HEK293T (cell line): ENCODE measurements at regions not wholly inside any gene's neighbourhood (a gene's known extent, or its start where the extent isn't known, plus 50 kb on each side); places are given as distances from the start of the nearest gene placed in this dataset.
A peak's percentile ranks its signal among the peaks of the same experiment; 100 is the strongest.

Experiments used
- CTCF ChIA-PET: fragments of 350-600 bp; formaldehyde crosslinking; extraction: SDS; loops from one replicate; lab custom pipeline; 2021; ENCODE audit warnings: antibody characterized with exemption, inconsistent platforms; lab: Yijun Ruan, JAX
- POLR2A ChIA-PET: fragments of 350-600 bp; formaldehyde crosslinking; extraction: SDS; loops from one replicate; lab custom pipeline; 2020; ENCODE audit warnings: antibody characterized with exemption, inconsistent platforms; lab: Yijun Ruan, JAX
- DNase-seq: peaks from one replicate; pipeline ENCODE4 v3.0.0; 2012; ENCODE audit warnings: mixed read lengths; ENCODE audit errors: extremely low spot score
- ARNT ChIP-seq: fragments of 450-650 bp; IDR thresholded peaks from 2 replicates; pipeline ENCODE4 v1.6.1; 2017; ENCODE audit warnings: mild to moderate bottlenecking
- BHLHE40 ChIP-seq: fragments of 450-650 bp; IDR thresholded peaks from 2 replicates; pipeline ENCODE4 v1.6.1; 2016; ENCODE audit warnings: mild to moderate bottlenecking, moderate library complexity, borderline replicate concordance
- CTBP1 ChIP-seq: fragments of 450-650 bp; IDR thresholded peaks from 2 replicates; pipeline ENCODE4 v1.6.1; 2016; ENCODE audit warnings: borderline replicate concordance
- ELF4 ChIP-seq: fragments of 450-650 bp; IDR thresholded peaks from 2 replicates; pipeline ENCODE4 v1.6.1; 2017; ENCODE audit warnings: antibody characterized with exemption
- FOXA1 ChIP-seq: fragments of 450-650 bp; IDR thresholded peaks from 2 replicates; pipeline ENCODE4 v1.6.1; 2016; ENCODE audit warnings: mild to moderate bottlenecking
- FOXK2 ChIP-seq: fragments of 450-650 bp; IDR thresholded peaks from 2 replicates; pipeline ENCODE4 v1.6.1; 2016; ENCODE audit warnings: mild to moderate bottlenecking
- FOXM1 ChIP-seq: fragments of 450-650 bp; IDR thresholded peaks from 2 replicates; pipeline ENCODE4 v1.6.1; 2017; ENCODE audit warnings: mild to moderate bottlenecking, borderline replicate concordance
- HDGF ChIP-seq: fragments of 450-650 bp; IDR thresholded peaks from 2 replicates; pipeline ENCODE4 v1.6.1; 2017; ENCODE audit warnings: antibody characterized with exemption, borderline replicate concordance
- L3MBTL2 ChIP-seq: fragments of 450-650 bp; conservative IDR thresholded peaks from 2 replicates; pipeline ENCODE4 v1.6.1; 2016; ENCODE audit warnings: mild to moderate bottlenecking
- LEF1 ChIP-seq: fragments of 450-650 bp; IDR thresholded peaks from 2 replicates; pipeline ENCODE4 v1.6.1; 2017; ENCODE audit warnings: mild to moderate bottlenecking, borderline replicate concordance
- NFRKB ChIP-seq: fragments of 450-650 bp; IDR thresholded peaks from 2 replicates; pipeline ENCODE4 v1.6.1; 2016; ENCODE audit warnings: mild to moderate bottlenecking, moderate library complexity
- PKNOX1 ChIP-seq: fragments of 450-650 bp; IDR thresholded peaks from 2 replicates; pipeline ENCODE4 v1.6.1; 2016
- SP1 ChIP-seq: fragments of 450-650 bp; IDR thresholded peaks from 2 replicates; pipeline ENCODE4 v1.6.1; 2017
- SUZ12 ChIP-seq: fragments of 450-650 bp; IDR thresholded peaks from 2 replicates; pipeline ENCODE4 v1.6.1; 2016; ENCODE audit warnings: mild to moderate bottlenecking
- TARDBP ChIP-seq: fragments of 450-650 bp; IDR thresholded peaks from 2 replicates; pipeline ENCODE4 v1.6.1; 2016
- ZNF384 ChIP-seq: fragments of 450-650 bp; IDR thresholded peaks from 2 replicates; pipeline ENCODE4 v1.6.1; 2016

DNA sequence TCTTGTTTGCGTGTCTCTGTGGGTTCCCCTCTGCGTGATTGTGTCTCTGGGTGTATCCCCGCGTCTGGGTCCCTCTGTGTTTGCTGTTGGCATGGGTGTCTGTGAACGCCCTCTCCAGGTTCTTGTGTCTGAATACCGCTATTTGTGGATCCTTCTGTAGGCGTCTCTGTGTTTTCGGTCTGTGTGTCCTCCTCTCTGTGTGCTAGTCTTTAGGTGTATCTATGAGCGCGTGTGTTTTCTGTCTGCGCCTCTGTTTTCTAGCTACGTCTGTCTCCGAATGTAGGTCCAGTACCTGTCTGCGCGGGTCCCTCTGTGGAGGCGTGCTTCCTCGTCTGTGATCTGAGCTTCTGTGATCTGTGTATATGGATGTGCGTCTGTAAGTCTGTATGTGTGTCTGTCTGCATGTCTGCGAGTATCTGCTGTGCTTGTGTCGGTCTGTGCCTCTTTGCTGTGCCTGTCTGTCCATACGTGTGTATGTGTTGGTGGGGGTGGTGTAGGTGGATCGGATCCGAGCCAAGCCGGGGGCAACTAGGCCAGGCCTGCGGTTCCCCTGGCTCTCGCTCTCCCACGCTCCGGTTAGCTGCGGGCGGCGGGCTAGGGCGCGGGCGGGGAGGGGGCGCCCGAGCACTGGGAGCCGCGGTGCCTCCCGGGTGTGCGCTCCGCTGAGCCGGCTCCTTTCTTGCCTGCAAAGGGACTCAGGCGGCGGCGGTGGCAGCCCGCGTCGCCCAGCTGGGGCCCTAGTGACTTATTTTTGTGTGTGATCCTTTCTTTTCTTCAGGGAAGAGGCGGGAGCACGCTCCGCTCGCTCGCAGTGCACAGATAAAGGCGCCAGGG, 105.3 kb upstream of the E2F8 start:
- peak; percentile 52 for DNase-seq

DNA sequence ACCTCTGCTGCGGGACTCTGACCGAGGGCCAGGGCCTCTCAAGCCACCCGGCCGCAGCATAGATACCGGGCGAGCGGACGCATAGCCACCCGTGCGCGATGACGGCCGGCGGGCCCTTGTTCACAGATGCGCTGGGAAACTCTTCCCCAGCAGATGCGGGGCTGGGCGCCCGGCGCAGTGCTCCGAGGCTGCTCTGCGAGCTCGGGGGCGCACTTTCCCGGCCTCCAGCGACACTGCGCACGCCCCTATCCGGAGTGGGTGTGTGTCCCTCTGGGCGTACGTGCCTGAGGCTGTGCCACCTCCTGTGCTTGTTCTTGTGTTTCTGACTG, 104.7 kb upstream of the E2F8 start:
- ChIA-PET POLR2A (no interaction called here), CTCF (no interaction called here)
- TF ChIP-seq SUZ12 (no peak), SP1 (no peak), TARDBP (no peak), L3MBTL2 (no peak), BHLHE40 (no peak), FOXM1 (no peak), NFRKB (no peak), CTBP1 (no peak), ZNF384 (no peak), ARNT (no peak), HDGF (no peak), FOXA1 (no peak), LEF1 (no peak), FOXK2 (no peak)
- DNase-seq = no peak

More for the DNA sequence above, 105.3 kb upstream of the E2F8 start:
- ChIA-PET POLR2A (no interaction called here), CTCF (interaction anchor here (1.4 kb wide), 1 partner anchor 8 kb away, joined by 4 read pairs; no protein-coding TSS in a partner anchor)
- no peak for TF ChIP-seq NFRKB
- TF ChIP-seq BHLHE40 = no peak
- no peak for TF ChIP-seq L3MBTL2
- TF ChIP-seq FOXK2 = no peak
- no peak for TF ChIP-seq ZNF384
- TF ChIP-seq CTBP1 = no peak
- no peak for TF ChIP-seq PKNOX1
- no peak for TF ChIP-seq LEF1
- no peak for TF ChIP-seq SP1
- no peak for TF ChIP-seq TARDBP
- TF ChIP-seq FOXA1 = no peak
- TF ChIP-seq SUZ12 = no peak
- TF ChIP-seq ARNT = no peak
- no peak for TF ChIP-seq HDGF
- TF ChIP-seq FOXM1 = no peak

- ChIA-PET CTCF (interaction anchor here (0.7 to 1.0 kb wide), 2 partner anchors 160 to 274 kb away, joined by 3 to 4 read pairs; no protein-coding TSS in a partner anchor), POLR2A (no interaction called here)
- peak; percentile 49 for DNase-seq
These were observed 104.1 kb upstream of the E2F8 start for GRCh38 chr11:19344661-19345518.

DNA sequence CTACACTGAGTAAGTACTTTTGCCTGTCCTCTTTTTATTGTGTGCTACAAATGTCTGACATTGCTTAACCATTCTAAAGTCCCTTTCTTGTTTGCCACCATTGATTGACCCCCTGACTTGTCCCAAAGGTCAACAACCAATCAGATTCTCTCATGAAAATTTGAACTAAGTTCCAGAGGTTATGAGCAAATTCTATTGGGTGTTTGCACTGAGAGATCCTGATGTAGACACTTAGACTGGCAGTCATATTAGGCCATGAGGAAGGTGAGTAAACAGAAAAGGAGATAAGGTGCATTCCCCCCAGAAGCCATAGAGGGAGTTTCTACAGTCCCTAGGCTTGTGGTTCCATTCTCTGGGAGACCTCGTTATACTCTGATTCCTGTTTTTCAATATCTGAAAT, 101.3 kb upstream of the E2F8 start:
- no peak for TF ChIP-seq ZNF384
- no peak for TF ChIP-seq BHLHE40
- TF ChIP-seq ARNT = no peak
- no peak for TF ChIP-seq FOXK2
- no peak for TF ChIP-seq L3MBTL2
- ChIA-PET CTCF (no interaction called here), POLR2A (no interaction called here)
- no peak for DNase-seq

More at GRCh38 chr11:19344661-19345518, 104.1 kb upstream of the E2F8 start:
- TF ChIP-seq LEF1 = no peak
- no peak for TF ChIP-seq ELF4
- no peak for TF ChIP-seq NFRKB
- no peak for TF ChIP-seq ZNF384
- no peak for TF ChIP-seq CTBP1

DNA sequence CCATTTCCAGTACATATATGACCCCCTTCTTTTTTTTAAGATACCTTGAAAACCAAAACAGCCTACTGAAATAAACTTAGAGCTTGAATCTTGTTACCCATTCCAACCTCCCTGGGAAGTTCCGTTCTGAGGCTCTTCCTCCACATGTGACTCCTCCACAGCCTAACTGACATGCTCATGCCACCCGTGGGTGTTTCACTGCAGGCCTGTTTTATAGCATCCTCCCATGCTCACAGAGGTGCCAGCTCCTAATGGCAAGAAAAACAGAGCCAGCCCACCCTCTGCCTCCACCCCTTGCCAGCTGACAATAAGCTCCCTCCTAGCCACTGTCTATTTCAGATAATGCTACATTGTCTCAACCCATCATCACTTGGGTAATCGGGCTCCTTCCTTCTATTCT, 97.6 kb upstream of the E2F8 start:
- CTCF ChIA-PET = interaction anchor here (0.6 kb wide), 1 partner anchor 261 kb away, joined by 3 read pairs; no protein-coding TSS in a partner anchor
- no peak for DNase-seq
- TF ChIP-seq LEF1 (no peak), CTBP1 (no peak), PKNOX1 (no peak), ELF4 (no peak), NFRKB (no peak), FOXA1 (no peak), FOXK2 (no peak)
- POLR2A ChIA-PET = no interaction called here

GRCh38 chr11:19337779-19338178, 97.0 kb upstream of the E2F8 start:
- CTCF ChIA-PET = interaction anchor here (0.6 kb wide), 1 partner anchor 261 kb away, joined by 3 read pairs; no protein-coding TSS in a partner anchor
- no peak for DNase-seq
- no peak for TF ChIP-seq L3MBTL2
- TF ChIP-seq BHLHE40 = no peak
- TF ChIP-seq TARDBP = no peak
- TF ChIP-seq ZNF384 = no peak
- no peak for TF ChIP-seq LEF1
- no peak for TF ChIP-seq SP1
- no peak for TF ChIP-seq ELF4
- TF ChIP-seq FOXA1 = no peak
- no peak for TF ChIP-seq HDGF
- TF ChIP-seq SUZ12 = no peak
- TF ChIP-seq ARNT = no peak
- POLR2A ChIA-PET = no interaction called here
